PC-3 (cell line): ENCODE measurements at regions not wholly inside any gene's neighbourhood (a gene's known extent, or its start where the extent isn't known, plus 50 kb on each side); places are given as distances from the start of the nearest gene placed in this dataset.

Source experiments
- EZH2phosphoT487 ChIP-seq: fragments of 300-600 bp; sonication (generic); IDR thresholded peaks from 2 replicates; pipeline ENCODE4 v1.6.1; 2018; ENCODE audit warnings: mild to moderate bottlenecking, antibody characterized with exemption, low read length, borderline replicate concordance
- TF ChIP-seq, protein P1 (sequence below): fragments of 300-600 bp; sonication (generic); conservative IDR thresholded peaks from 2 replicates; pipeline ENCODE4 v1.5.1; 2017; ENCODE audit warnings: antibody characterized with exemption, low read depth, mild to moderate bottlenecking, low read length

DNA sequence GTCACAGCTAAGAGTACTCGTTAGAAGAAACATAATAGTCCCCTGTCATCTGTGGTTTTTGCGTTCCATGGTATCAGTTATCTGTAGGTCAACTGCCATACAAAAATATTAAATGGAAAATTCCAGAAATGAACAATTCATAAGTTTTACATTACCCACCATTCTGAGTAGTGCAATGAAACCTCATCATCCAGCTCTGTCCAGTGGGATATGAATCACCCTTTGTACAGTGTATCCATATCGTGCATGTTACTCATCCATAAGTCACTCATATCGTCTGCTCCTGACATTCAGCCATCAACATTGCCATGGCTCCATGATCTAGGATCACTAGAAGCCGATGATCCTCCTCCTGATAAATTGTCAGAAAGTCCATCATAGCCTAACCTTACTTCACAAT is 174.9 kb upstream of the C11orf87 start:
- TF ChIP-seq, protein P1, sequence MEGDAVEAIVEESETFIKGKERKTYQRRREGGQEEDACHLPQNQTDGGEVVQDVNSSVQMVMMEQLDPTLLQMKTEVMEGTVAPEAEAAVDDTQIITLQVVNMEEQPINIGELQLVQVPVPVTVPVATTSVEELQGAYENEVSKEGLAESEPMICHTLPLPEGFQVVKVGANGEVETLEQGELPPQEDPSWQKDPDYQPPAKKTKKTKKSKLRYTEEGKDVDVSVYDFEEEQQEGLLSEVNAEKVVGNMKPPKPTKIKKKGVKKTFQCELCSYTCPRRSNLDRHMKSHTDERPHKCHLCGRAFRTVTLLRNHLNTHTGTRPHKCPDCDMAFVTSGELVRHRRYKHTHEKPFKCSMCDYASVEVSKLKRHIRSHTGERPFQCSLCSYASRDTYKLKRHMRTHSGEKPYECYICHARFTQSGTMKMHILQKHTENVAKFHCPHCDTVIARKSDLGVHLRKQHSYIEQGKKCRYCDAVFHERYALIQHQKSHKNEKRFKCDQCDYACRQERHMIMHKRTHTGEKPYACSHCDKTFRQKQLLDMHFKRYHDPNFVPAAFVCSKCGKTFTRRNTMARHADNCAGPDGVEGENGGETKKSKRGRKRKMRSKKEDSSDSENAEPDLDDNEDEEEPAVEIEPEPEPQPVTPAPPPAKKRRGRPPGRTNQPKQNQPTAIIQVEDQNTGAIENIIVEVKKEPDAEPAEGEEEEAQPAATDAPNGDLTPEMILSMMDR: no peak
- no peak for TF ChIP-seq EZH2phosphoT487
